OCI-LY1 (cell line): ENCODE measurements at regions not wholly inside any gene's neighbourhood (a gene's known extent, or its start where the extent isn't known, plus 50 kb on each side); places are given as distances from the start of the nearest gene placed in this dataset.
"Not testable (repeated sequence)": the region's sequence is repeated elsewhere in the genome, so short reads cannot be mapped to it uniquely, and the experiment has no call there.

Experiments
- H2AFZ ChIP-seq: fragments of 200-600 bp; sonication (generic), shearing (Covaris generic); 2 replicates; pipeline ENCODE4 v1.6.0; 2014; ENCODE audit warnings: antibody characterized with exemption, mild to moderate bottlenecking, low read length
- H3F3A ChIP-seq: fragments of 200-600 bp; sonication (generic), shearing (Covaris generic); 2 replicates; pipeline ENCODE4 v1.6.0; 2014; ENCODE audit warnings: mild to moderate bottlenecking, antibody characterized with exemption, low read length, moderate library complexity; ENCODE audit not compliant: insufficient read depth
- H3K27ac ChIP-seq: fragments of 200-600 bp; sonication (generic); 2 replicates; pipeline ENCODE4 v1.5.1; 2014; ENCODE audit warnings: low read length, mixed run types, mild to moderate bottlenecking, low read depth; ENCODE audit not compliant: poor library complexity, severe bottlenecking
- H3K27me3 ChIP-seq: fragments of 200-600 bp; sonication (generic); 2 replicates; pipeline ENCODE4 v1.6.0; 2014; ENCODE audit warnings: antibody characterized with exemption, mild to moderate bottlenecking, low read length, moderate library complexity; ENCODE audit not compliant: insufficient read depth
- H3K36me3 ChIP-seq: fragments of 200-600 bp; sonication (generic); 2 replicates; pipeline ENCODE4 v1.6.1; 2014; ENCODE audit warnings: mild to moderate bottlenecking, antibody characterized with exemption, low read length, moderate library complexity, mixed read lengths; ENCODE audit not compliant: insufficient read depth
- H3K4me1 ChIP-seq: fragments of 200-600 bp; sonication (generic); 2 replicates; pipeline ENCODE4 v1.5.1; 2014; ENCODE audit warnings: mild to moderate bottlenecking, low read length, moderate library complexity; ENCODE audit not compliant: insufficient read depth, severe bottlenecking
- H3K4me2 ChIP-seq: fragments of 200-600 bp; sonication (generic), shearing (Covaris generic); 2 replicates; pipeline ENCODE4 v1.6.1; 2014; ENCODE audit warnings: low read length
- H3K4me3 ChIP-seq: fragments of 200-600 bp; sonication (generic); 2 replicates; pipeline ENCODE4 v1.5.1; 2014; ENCODE audit warnings: low read length, low read depth, mild to moderate bottlenecking, mixed read lengths; ENCODE audit not compliant: poor library complexity, severe bottlenecking
- H3K79me2 ChIP-seq: fragments of 200-600 bp; shearing (Covaris generic); 2 replicates; pipeline ENCODE4 v1.6.1; 2016; ENCODE audit warnings: mixed run types, low read length, mixed read lengths; ENCODE audit not compliant: insufficient read depth
- H3K9ac ChIP-seq: fragments of 200-600 bp; sonication (generic), shearing (Covaris generic); 2 replicates; pipeline ENCODE4 v1.6.1; 2014; ENCODE audit warnings: mild to moderate bottlenecking, low read length, mixed read lengths
- H3K9me2 ChIP-seq: fragments of 200-600 bp; sonication (generic), shearing (Covaris generic); 2 replicates; pipeline ENCODE4 v1.6.1; 2014; ENCODE audit warnings: low read depth, mild to moderate bottlenecking, low read length, mixed read lengths
- H3K9me3 ChIP-seq: fragments of 200-600 bp; shearing (Covaris generic); 2 replicates; pipeline ENCODE4 v1.6.1; 2014; ENCODE audit warnings: low read length, mixed read lengths
- H4K20me1 ChIP-seq: fragments of 200-600 bp; sonication (generic), shearing (Covaris generic); 2 replicates; pipeline ENCODE4 v1.6.0; 2016; ENCODE audit warnings: mild to moderate bottlenecking, low read length; ENCODE audit not compliant: insufficient read depth
- EZH2 ChIP-seq: fragments of 200-600 bp; sonication (generic), shearing (Covaris generic); IDR thresholded peaks from 2 replicates; pipeline ENCODE4 v1.8.0; 2017; ENCODE audit warnings: borderline replicate concordance, mixed run types, mild to moderate bottlenecking, antibody characterized with exemption, low read length, moderate library complexity, mixed read lengths
- TF ChIP-seq, protein P1 (sequence below): fragments of 200-600 bp; sonication (generic), shearing (Covaris generic); IDR thresholded peaks from 2 replicates; pipeline ENCODE4 v1.5.1; 2017; ENCODE audit warnings: mild to moderate bottlenecking, antibody characterized with exemption, low read length, moderate library complexity, mixed read lengths

DNA sequence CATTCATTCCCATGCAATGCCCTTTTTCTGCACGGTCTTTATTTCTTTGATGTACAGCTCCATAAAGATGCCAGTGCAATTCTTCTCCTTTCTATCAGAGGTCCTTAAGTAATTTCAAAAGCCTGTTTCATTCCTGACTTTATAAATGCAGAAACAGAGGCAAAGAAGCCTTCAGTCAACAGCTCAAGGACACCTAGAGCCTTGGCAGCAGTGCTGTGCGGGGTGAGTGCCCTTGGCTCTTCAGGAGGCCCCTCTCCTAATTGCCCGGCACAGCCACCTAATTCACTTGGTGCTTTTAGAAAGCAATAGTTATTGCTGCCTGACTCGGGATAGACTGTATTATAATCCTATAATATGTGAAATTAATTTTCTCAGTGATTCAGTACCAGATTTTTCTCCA is 169.6 kb upstream of the KLF6 start:
- Histone ChIP-seq H3K4me1 (no peaks in the 10 kb centered on the region), H3K4me3 (no peak overlapping the region), H2AFZ (no peak overlapping the region), H4K20me1 (no peaks in the 10 kb centered on the region), H3K9me2 (no peaks in the 10 kb centered on the region), H3K79me2 (no peaks in the 10 kb centered on the region), H3K27me3 (no peaks in the 10 kb centered on the region), H3K9ac (no peak overlapping the region), H3K4me2 (no peak overlapping the region), H3F3A (no peaks in the 10 kb centered on the region), H3K9me3 (no peaks in the 10 kb centered on the region), H3K27ac (no peak overlapping the region), H3K36me3 (no peaks in the 10 kb centered on the region)
- TF ChIP-seq, protein P1, sequence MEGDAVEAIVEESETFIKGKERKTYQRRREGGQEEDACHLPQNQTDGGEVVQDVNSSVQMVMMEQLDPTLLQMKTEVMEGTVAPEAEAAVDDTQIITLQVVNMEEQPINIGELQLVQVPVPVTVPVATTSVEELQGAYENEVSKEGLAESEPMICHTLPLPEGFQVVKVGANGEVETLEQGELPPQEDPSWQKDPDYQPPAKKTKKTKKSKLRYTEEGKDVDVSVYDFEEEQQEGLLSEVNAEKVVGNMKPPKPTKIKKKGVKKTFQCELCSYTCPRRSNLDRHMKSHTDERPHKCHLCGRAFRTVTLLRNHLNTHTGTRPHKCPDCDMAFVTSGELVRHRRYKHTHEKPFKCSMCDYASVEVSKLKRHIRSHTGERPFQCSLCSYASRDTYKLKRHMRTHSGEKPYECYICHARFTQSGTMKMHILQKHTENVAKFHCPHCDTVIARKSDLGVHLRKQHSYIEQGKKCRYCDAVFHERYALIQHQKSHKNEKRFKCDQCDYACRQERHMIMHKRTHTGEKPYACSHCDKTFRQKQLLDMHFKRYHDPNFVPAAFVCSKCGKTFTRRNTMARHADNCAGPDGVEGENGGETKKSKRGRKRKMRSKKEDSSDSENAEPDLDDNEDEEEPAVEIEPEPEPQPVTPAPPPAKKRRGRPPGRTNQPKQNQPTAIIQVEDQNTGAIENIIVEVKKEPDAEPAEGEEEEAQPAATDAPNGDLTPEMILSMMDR, result no peak
- TF ChIP-seq EZH2, result no peak

DNA sequence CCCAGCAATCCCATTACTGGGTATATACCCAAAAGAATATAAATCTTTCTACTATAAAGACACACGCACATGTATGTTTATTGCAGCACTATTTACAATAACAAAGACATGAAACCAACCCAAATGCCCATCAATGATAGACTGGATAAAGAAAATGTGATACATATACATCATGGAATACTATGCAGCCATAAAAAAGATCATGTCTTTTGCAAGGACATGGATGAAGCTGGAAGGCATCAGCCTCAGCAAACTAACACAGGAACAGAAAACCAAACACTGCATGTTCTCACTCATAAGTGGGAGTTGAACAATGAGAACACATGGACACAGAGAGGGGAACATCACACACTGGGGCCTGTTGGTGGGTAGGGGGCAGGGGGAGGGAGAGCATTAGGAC is 169.0 kb upstream of the KLF6 start:
- H3K9me2 ChIP-seq, H3K4me1 ChIP-seq, H2AFZ ChIP-seq, H3K27ac ChIP-seq, H3K27me3 ChIP-seq, H3K4me3 ChIP-seq, H3F3A ChIP-seq, H4K20me1 ChIP-seq, H3K36me3 ChIP-seq, H3K9me3 ChIP-seq, H3K79me2 ChIP-seq, H3K9ac ChIP-seq, H3K4me2 ChIP-seq: not testable (repeated sequence)

DNA sequence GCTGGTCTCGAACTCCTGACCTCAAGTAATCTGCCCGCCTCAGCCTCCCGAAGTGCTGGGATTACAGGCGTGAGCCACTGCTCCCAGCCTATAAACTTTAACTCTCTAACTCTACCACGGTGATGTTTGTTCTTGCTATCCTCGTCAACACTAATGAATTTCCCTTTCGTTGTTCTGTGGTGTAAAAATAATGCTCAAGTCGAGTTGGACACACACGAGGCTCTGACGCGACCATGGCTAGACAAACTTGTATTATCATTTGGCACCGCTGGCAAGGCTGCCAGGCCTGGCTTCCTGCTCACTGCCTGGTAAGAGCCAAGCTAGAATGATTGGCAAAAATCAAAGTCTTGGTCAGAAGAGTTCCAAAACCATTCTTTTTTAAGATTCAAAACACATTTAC is 167.0 kb upstream of the KLF6 start:
- Histone ChIP-seq H3K4me1 (no peaks in the 10 kb centered on the region), H3K9me2 (no peaks in the 10 kb centered on the region), H3K9ac (no peak overlapping the region), H3K36me3 (no peaks in the 10 kb centered on the region), H2AFZ (no peak overlapping the region), H3K9me3 (no peaks in the 10 kb centered on the region), H3K79me2 (no peaks in the 10 kb centered on the region), H3K27ac (no peak overlapping the region), H4K20me1 (no peaks in the 10 kb centered on the region), H3K4me2 (no peak overlapping the region), H3F3A (no peaks in the 10 kb centered on the region), H3K4me3 (no peak overlapping the region), H3K27me3 (no peaks in the 10 kb centered on the region)
- TF ChIP-seq EZH2, result no peak
- TF ChIP-seq, protein P1, result no peak

DNA sequence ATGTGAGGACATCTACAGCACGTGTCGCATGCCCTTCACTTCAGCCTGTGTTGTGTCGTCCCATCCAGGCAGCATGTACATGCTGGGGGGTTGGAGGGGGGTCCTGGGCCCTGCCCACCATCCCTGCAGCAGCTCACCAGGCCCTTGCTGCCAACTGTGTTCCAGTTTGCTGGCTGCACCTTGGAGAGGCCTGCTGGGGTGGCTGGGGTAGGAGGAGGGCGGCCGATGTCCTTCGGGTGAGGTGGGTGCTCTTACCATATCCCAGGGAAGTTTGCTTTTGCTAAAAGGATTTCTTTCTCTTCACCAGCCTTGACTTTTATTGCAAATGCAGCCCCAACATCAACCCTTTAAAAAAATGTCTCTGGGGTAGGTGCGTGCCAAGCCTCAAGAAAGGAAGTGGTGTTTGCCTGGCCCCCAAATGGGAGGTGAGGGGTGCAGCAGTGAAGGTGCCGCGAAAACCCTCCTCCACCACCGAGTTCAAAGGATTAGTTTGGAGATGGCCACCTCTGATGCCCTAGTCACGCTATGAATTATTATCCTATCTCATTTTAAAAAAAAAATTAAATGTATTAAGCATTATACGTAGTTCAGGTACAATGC is 165.8 kb upstream of the KLF6 start:
- Histone ChIP-seq H4K20me1 (no peaks in the 10 kb centered on the region), H3K27me3 (no peaks in the 10 kb centered on the region), H3K79me2 (no peaks in the 10 kb centered on the region), H3K36me3 (no peaks in the 10 kb centered on the region), H3K27ac (no peak overlapping the region), H3F3A (no peaks in the 10 kb centered on the region), H3K9me3 (no peaks in the 10 kb centered on the region), H2AFZ (no peak overlapping the region), H3K9ac (no peak overlapping the region), H3K4me1 (no peaks in the 10 kb centered on the region), H3K9me2 (no peaks in the 10 kb centered on the region), H3K4me3 (no peak overlapping the region), H3K4me2 (no peak overlapping the region)
- TF ChIP-seq EZH2, result no peak
